GM12891 (cell line): ENCODE measurements at regions not wholly inside any gene's neighbourhood (a gene's known extent, or its start where the extent isn't known, plus 50 kb on each side); places are given as distances from the start of the nearest gene placed in this dataset.

Source experiments
- POLR2A ChIP-seq: IDR thresholded peaks from 2 replicates; pipeline ENCODE4 v1.6.1; 2011; ENCODE audit warnings: low read depth, low read length, control low read depth
- POU2F2 ChIP-seq: IDR thresholded peaks from 2 replicates; pipeline ENCODE4 v1.6.1; 2011; ENCODE audit warnings: low read depth, mild to moderate bottlenecking, control low read depth, low read length, moderate library complexity
- TAF1 ChIP-seq: IDR thresholded peaks from 2 replicates; pipeline ENCODE4 v1.6.1; 2011; ENCODE audit warnings: low read depth, low read length, control low read depth

- TF ChIP-seq POLR2A, result no peak
- TF ChIP-seq POU2F2, result no peak
- TF ChIP-seq TAF1, result no peak
These were observed 320.0 kb downstream of the RPS24 start for GRCh38 chr10:78353636-78354035.
